Cardiac septum (tissue), 1 donor: ENCODE measurements at regions not wholly inside any gene's neighbourhood (a gene's known extent, or its start where the extent isn't known, plus 50 kb on each side); places are given as distances from the start of the nearest gene placed in this dataset.
A peak's percentile ranks its signal among the peaks of the same experiment; 100 is the strongest.

ENCODE experiments used
- DNase-seq: peaks from one replicate; pipeline ENCODE4 v3.0.0-alpha.2; 2020; ENCODE audit warnings: low spot score
- intact Hi-C: fragments of 100-400 bp; cut with DNase I; formaldehyde crosslinking; loops from one replicate; pipeline ENCODE4 v1.14.0; 2022
- donor health status: DM: no; HTN: no; CAD: no.

- intact Hi-C loops, result no loop called here
These were observed 262.5 kb upstream of the PPP2R2D start for GRCh38 chr10:131638049-131638879.

GRCh38 chr10:131638880-131639278, 261.9 kb upstream of the PPP2R2D start:
- DNase-seq, result no peak
- intact Hi-C loops, result no loop called here

More at GRCh38 chr10:131638049-131638879, 262.5 kb upstream of the PPP2R2D start:
- no peak for DNase-seq

- DNase-seq, result no peak
- intact Hi-C loops, result no loop called here
These were observed 260.7 kb upstream of the PPP2R2D start for GRCh38 chr10:131640045-131640644.

GRCh38 chr10:131641231-131641630, 259.6 kb upstream of the PPP2R2D start:
- DNase-seq, result peak; percentile 53
- intact Hi-C loops, result no loop called here

GRCh38 chr10:131641898-131642297, 258.9 kb upstream of the PPP2R2D start:
- intact Hi-C loops, result no loop called here

GRCh38 chr10:131642966-131643365, 257.8 kb upstream of the PPP2R2D start:
- DNase-seq, result no peak
- intact Hi-C loops, result no loop called here

More at GRCh38 chr10:131641898-131642297, 258.9 kb upstream of the PPP2R2D start:
- no peak for DNase-seq

GRCh38 chr10:131644289-131644688, 256.5 kb upstream of the PPP2R2D start:
- intact Hi-C loops, result no loop called here
- no peak for DNase-seq

GRCh38 chr10:131644864-131645658, 255.7 kb upstream of the PPP2R2D start:
- intact Hi-C loops, result no loop called here

GRCh38 chr10:131645756-131646155, 255.1 kb upstream of the PPP2R2D start:
- intact Hi-C loops, result no loop called here
- peak; percentile 38 for DNase-seq

More at GRCh38 chr10:131644864-131645658, 255.7 kb upstream of the PPP2R2D start:
- DNase-seq, result peak; percentile 43

- peak; percentile 51 for DNase-seq
- intact Hi-C loops, result no loop called here
These were observed 254.0 kb upstream of the PPP2R2D start for GRCh38 chr10:131646551-131647525.

- intact Hi-C loops, result no loop called here
These were observed 253.0 kb upstream of the PPP2R2D start for GRCh38 chr10:131647789-131648188.

GRCh38 chr10:131648386-131649020, 252.3 kb upstream of the PPP2R2D start:
- DNase-seq, result no peak
- intact Hi-C loops, result no loop called here

More at GRCh38 chr10:131647789-131648188, 253.0 kb upstream of the PPP2R2D start:
- DNase-seq, result peak; percentile 60

GRCh38 chr10:131649617-131650016, 251.2 kb upstream of the PPP2R2D start:
- no peak for DNase-seq
- intact Hi-C loops, result no loop called here

GRCh38 chr10:131650169-131650705, 250.6 kb upstream of the PPP2R2D start:
- DNase-seq, result peak; percentile 43
- intact Hi-C loops, result no loop called here

GRCh38 chr10:131650771-131651673, 249.8 kb upstream of the PPP2R2D start:
- no peak for DNase-seq
- intact Hi-C loops, result no loop called here

GRCh38 chr10:131651674-131652437, 249.0 kb upstream of the PPP2R2D start:
- intact Hi-C loops, result no loop called here
- peak; percentile 35 for DNase-seq
